Calu3 (cell line): ENCODE measurements at regions not wholly inside any gene's neighbourhood (a gene's known extent, or its start where the extent isn't known, plus 50 kb on each side); places are given as distances from the start of the nearest gene placed in this dataset.
"Not testable (repeated sequence)": the region's sequence is repeated elsewhere in the genome, so short reads cannot be mapped to it uniquely, and the experiment has no call there.

ENCODE experiments used
- BruUV-seq: library from RNA; stranded (reverse); fragments of 400-500 nt; replicated peaks from 2 replicates; lab custom pipeline; 2021; lab: Mats Ljungman, UMichigan
- CTCF ChIA-PET: fragments of 300-600 bp; sonication (Branson Sonifier 250); formaldehyde crosslinking; loops from one replicate; lab custom pipeline; 2022; ENCODE audit warnings: antibody characterized with exemption; lab: Charles Lee
- DNase-seq: peaks from one replicate; pipeline ENCODE4 v3.0.0; 2022
- H3K27ac Mint-ChIP-seq: one replicate; pipeline ENCODE4 v1.8.0; 2022; ENCODE audit warnings: mixed read lengths; ENCODE audit not compliant: unreplicated experiment
- H3K27me3 Mint-ChIP-seq: one replicate; pipeline ENCODE4 v1.8.0; 2022; ENCODE audit warnings: mixed read lengths; ENCODE audit not compliant: unreplicated experiment
- H3K36me3 Mint-ChIP-seq: one replicate; pipeline ENCODE4 v1.8.0; 2022; ENCODE audit warnings: mild to moderate bottlenecking, moderate library complexity, mixed read lengths; ENCODE audit not compliant: insufficient read depth, unreplicated experiment
- H3K4me1 Mint-ChIP-seq: one replicate; pipeline ENCODE4 v1.8.0; 2022; ENCODE audit warnings: mild to moderate bottlenecking, low read depth, mixed read lengths; ENCODE audit not compliant: unreplicated experiment
- H3K4me3 Mint-ChIP-seq: one replicate; pipeline ENCODE4 v1.8.0; 2022; ENCODE audit warnings: mild to moderate bottlenecking, low read depth, moderate library complexity, mixed read lengths; ENCODE audit not compliant: unreplicated experiment
- H3K9me3 Mint-ChIP-seq: one replicate; pipeline ENCODE4 v1.8.0; 2022; ENCODE audit warnings: low read depth, mixed read lengths; ENCODE audit not compliant: unreplicated experiment
- CTCF ChIP-seq: fragments of 200-600 bp; IDR thresholded peaks from one replicate; pipeline ENCODE4 v1.8.0; 2022; ENCODE audit warnings: antibody characterized with exemption; ENCODE audit not compliant: unreplicated experiment
- intact Hi-C: fragments of 100-400 bp; cut with micrococcal nuclease; formaldehyde crosslinking; loops from one replicate; pipeline ENCODE4 v1.10.0; 2022; ENCODE audit not compliant: unreplicated experiment

DNA sequence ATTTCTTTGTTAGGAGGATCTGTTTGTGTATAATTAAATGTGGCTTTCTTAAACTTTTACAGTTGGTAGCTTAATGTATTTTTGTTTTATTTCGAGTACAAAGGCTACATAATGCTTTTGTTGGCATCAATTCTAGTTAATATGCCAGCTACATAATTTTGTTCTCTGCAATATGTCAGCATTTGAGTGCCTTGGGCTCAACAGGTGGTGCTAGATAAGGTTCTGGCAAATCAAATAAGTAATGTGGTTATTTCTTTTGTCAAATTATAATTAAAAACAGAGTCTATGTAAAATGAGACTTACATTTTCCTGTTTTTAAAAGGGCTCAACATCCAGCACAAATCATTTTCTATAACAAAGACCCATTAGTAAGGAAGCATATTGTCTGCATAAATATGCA is 410.6 kb upstream of the NR5A2 start:
- intact Hi-C loops: no loop called here
- Mint-ChIP-seq H3K27ac (no peak overlapping the region), H3K27me3 (no peaks in the 10 kb centered on the region), H3K36me3 (no peaks in the 10 kb centered on the region), H3K4me3 (no peak overlapping the region), H3K9me3 (no peaks in the 10 kb centered on the region), H3K4me1 (peaks cover 28% of the 10 kb centered on the region)
- TF ChIP-seq CTCF: no peak
- no peak for DNase-seq
- CTCF ChIA-PET: no interaction called here
- BruUV-seq: no TSS peak

DNA sequence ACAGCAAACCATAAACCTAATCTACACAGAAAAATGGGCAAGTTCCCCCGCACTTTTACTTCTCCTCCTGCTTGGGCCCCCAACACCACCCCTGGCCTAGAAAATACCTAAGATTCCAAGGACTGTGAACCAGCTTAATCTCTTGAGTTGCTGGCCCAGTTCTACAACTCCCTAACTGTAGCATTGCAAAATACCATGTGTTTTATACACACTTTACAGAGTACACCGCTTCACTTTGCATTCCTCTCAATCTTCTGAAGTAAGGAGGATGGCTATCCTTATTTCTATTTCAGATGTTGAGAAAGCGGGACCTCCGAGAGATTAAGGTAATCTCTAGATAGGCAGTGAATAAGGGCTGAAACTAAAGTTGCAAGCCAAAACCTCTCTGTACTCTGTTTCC is 408.3 kb upstream of the NR5A2 start:
- CTCF ChIA-PET: no interaction called here
- no peak overlapping the region for H3K27ac Mint-ChIP-seq
- DNase-seq: no peak
- no peaks in the 10 kb centered on the region for H3K27me3 Mint-ChIP-seq
- intact Hi-C loops: no loop called here
- no TSS peak for BruUV-seq
- no peak for TF ChIP-seq CTCF
- H3K36me3 Mint-ChIP-seq: no peaks in the 10 kb centered on the region
- H3K4me1 Mint-ChIP-seq: peaks cover 11% of the 10 kb centered on the region
- no peaks in the 10 kb centered on the region for H3K9me3 Mint-ChIP-seq
- H3K4me3 Mint-ChIP-seq: no peak overlapping the region

DNA sequence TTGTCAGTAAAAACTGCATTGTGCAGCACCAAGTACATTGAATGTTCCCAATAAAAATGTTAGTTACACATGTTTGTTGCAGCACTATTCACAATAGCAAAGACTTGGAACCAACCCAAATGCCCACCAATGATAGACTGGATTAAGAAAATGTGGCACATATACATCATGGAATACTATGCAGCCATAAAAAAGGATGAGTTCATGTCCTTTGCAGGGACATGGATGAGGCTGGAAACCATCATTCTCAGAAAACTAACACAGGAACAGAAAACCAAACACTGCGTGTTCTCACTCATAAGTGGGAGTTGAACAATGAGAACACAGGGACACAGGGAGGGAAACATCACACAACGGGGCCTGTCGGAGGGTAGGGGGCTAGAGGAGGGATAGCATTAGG is 401.3 kb upstream of the NR5A2 start:
- BruUV-seq, H3K4me3 Mint-ChIP-seq, H3K36me3 Mint-ChIP-seq, H3K9me3 Mint-ChIP-seq, intact Hi-C loops, CTCF ChIA-PET, DNase-seq, H3K4me1 Mint-ChIP-seq, H3K27ac Mint-ChIP-seq, H3K27me3 Mint-ChIP-seq: not testable (repeated sequence)

DNA sequence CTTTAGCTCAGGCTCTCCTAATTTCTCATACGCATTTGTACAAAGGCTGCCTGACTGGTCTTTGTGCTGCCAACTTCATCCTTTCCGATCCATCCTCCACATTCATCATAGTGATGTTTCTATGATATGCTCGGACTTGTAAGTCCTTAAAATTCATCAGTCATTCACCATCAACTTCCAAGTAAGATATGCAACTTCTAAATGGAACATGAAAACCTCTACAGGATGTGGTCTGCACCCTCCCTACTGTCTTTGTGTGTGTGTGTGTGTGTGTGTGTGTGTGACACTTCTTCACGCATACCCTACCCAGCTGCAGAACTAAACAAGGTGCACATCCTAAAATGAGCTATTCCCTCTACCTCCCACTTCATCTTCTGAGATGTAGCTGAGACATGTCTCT is 397.9 kb upstream of the NR5A2 start:
- TF ChIP-seq CTCF: no peak
- H3K36me3 Mint-ChIP-seq: no peaks in the 10 kb centered on the region
- peaks cover 10% of the 10 kb centered on the region for H3K27me3 Mint-ChIP-seq
- no TSS peak for BruUV-seq
- DNase-seq: no peak
- no peak overlapping the region for H3K4me3 Mint-ChIP-seq
- H3K9me3 Mint-ChIP-seq: peaks cover 3% of the 10 kb centered on the region
- H3K4me1 Mint-ChIP-seq: no peaks in the 10 kb centered on the region
- CTCF ChIA-PET: interaction anchor here (0.6 kb wide), 1 partner anchor 18 kb away, joined by 6 read pairs; no protein-coding TSS in a partner anchor
- intact Hi-C loops: no loop called here
- no peak overlapping the region for H3K27ac Mint-ChIP-seq

DNA sequence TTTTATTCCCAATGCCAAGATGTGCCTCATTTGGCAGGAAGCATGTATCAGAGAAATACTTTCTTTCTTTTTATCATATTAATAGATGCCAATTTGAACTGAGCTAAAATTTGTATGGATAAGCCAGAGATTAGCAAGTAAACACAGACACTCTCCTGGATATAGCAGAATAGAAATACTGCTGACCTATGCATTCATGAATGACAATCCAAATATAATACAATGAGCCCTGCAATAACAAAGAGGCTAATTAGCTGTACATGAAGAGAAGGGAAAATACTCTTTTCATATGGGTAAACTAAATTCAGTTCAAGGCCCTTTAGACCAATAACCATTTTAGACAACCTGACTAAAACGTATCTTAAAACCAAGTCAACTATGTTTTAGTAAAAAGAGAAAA is 388.1 kb upstream of the NR5A2 start:
- H3K4me3 Mint-ChIP-seq: no peak overlapping the region
- intact Hi-C loops: no loop called here
- DNase-seq: no peak
- CTCF ChIA-PET: interaction anchor here (0.5 kb wide), 1 partner anchor 53 kb away, joined by 4 read pairs; no protein-coding TSS in a partner anchor
- H3K9me3 Mint-ChIP-seq: peaks cover 4% of the 10 kb centered on the region
- BruUV-seq: no TSS peak
- no peaks in the 10 kb centered on the region for H3K4me1 Mint-ChIP-seq
- no peaks in the 10 kb centered on the region for H3K36me3 Mint-ChIP-seq
- TF ChIP-seq CTCF: no peak
- H3K27ac Mint-ChIP-seq: no peak overlapping the region
- peaks cover 11% of the 10 kb centered on the region for H3K27me3 Mint-ChIP-seq
